HepG2 (cell line): ENCODE measurements at regions not wholly inside any gene's neighbourhood (a gene's known extent, or its start where the extent isn't known, plus 50 kb on each side); places are given as distances from the start of the nearest gene placed in this dataset.

Experiments
- ATAC-seq: fragments of 200-7000 bp; cut with Tn5 transposase; 3 replicates; pipeline ENCODE4 v1.9.1; 2020; ENCODE audit warnings: mild to moderate bottlenecking, moderate library complexity
- BruUV-seq: library from RNA; stranded (reverse); fragments of 400-500 nt; replicated peaks from 2 replicates; lab custom pipeline; 2021; lab: Mats Ljungman, UMichigan
- CTCF ChIA-PET: fragments of 300-600 bp; formaldehyde crosslinking; extraction: SDS; loops from one replicate; lab custom pipeline; 2021; ENCODE audit warnings: low total read pairs, inconsistent platforms, low intra/inter-chr PET ratio; lab: Yijun Ruan, JAX
- POLR2A ChIA-PET: fragments of 350-600 bp; sonication (Branson Sonifier 250); formaldehyde crosslinking; loops from one replicate; lab custom pipeline; 2020; ENCODE audit warnings: antibody characterized with exemption, inconsistent platforms; lab: Yijun Ruan, JAX
- DNase-seq: peaks from one replicate; pipeline ENCODE4 v3.0.0-alpha.2; 2015; ENCODE audit warnings: low spot score
- FAIRE-seq: peaks from 3 replicates; lab custom pipeline; 2011; peaks lifted over from hg19 to GRCh38; lab: Jason Lieb, UNC
- H2AFZ ChIP-seq: one replicate; pipeline ENCODE4 v1.6.1; 2011; ENCODE audit warnings: low read length, inconsistent platforms
- H3K27ac ChIP-seq: fragments of 300-600 bp; 3 replicates; pipeline ENCODE4 v1.8.0; 2011; ENCODE audit warnings: mixed run types, mild to moderate bottlenecking, mixed read lengths, low read length, inconsistent platforms; ENCODE audit not compliant: insufficient read depth; ENCODE audit errors: extremely low read length
- H3K27me3 ChIP-seq, 2 experiments: fragments of 200-600 bp in 1 of 2; 2 replicates in 1 of 2; 3 replicates in 1 of 2; pipeline versions ENCODE4 v1.6.0 to v1.8.0; 2011; ENCODE audit warnings: low read length in 2 of 2, mild to moderate bottlenecking in 2 of 2, moderate library complexity in 2 of 2, inconsistent platforms in 1 of 2; ENCODE audit not compliant: insufficient read depth in 2 of 2, control insufficient read depth in 1 of 2
- H3K36me3 ChIP-seq, 2 experiments: fragments of 200-600 bp in 1 of 2; replicated peaks in 1 of 2; 2 replicates in 1 of 2; 3 replicates in 1 of 2; pipeline versions ENCODE4 v1.5.1 to v1.8.0; 2011; ENCODE audit warnings: low read length in 2 of 2, inconsistent platforms in 1 of 2; ENCODE audit not compliant: insufficient read depth in 2 of 2, control insufficient read depth in 1 of 2
- H3K4me1 ChIP-seq: 2 replicates; pipeline ENCODE4 v1.5.1; 2012; ENCODE audit warnings: low read length, inconsistent platforms; ENCODE audit not compliant: insufficient read depth
- H3K4me2 ChIP-seq: 2 replicates; pipeline ENCODE4 v1.6.0; 2011; ENCODE audit warnings: low read depth, low read length, inconsistent platforms
- H3K4me3 ChIP-seq, 3 experiments: fragments of 200-600 bp in 1 of 3; sonication (generic), shearing (Covaris generic) in 1 of 3; replicated peaks in 1 of 3; 2 replicates each; pipeline ENCODE4 v1.5.1; 2011 to 2016; ENCODE audit warnings: low read length in 3 of 3, inconsistent platforms in 2 of 3, low read depth in 2 of 3, mild to moderate bottlenecking in 2 of 3, control low read depth in 1 of 3, mixed read lengths in 1 of 3; ENCODE audit not compliant: insufficient read depth in 1 of 3
- H3K79me2 ChIP-seq: one replicate; pipeline ENCODE4 v1.6.1; 2011; ENCODE audit warnings: low read length, inconsistent platforms; ENCODE audit not compliant: insufficient read depth
- H3K9ac ChIP-seq: 2 replicates; pipeline ENCODE4 v1.6.0; 2011; ENCODE audit warnings: mild to moderate bottlenecking, low read depth, low read length, inconsistent platforms; ENCODE audit not compliant: insufficient read depth
- H3K9me3 ChIP-seq: 2 replicates; pipeline ENCODE4 v1.5.1; 2012; ENCODE audit warnings: mild to moderate bottlenecking, low read length
- H4K20me1 ChIP-seq: 2 replicates; pipeline ENCODE4 v1.6.0; 2011; ENCODE audit warnings: inconsistent platforms, mild to moderate bottlenecking, low read length, moderate library complexity; ENCODE audit not compliant: insufficient read depth
- CERS6 ChIP-seq: sonication (generic); formaldehyde crosslinking; IDR thresholded peaks from 2 replicates; pipeline ENCODE4 v1.5.0; 2020; ENCODE audit warnings: missing genetic modification reagents
- DMTF1 ChIP-seq: sonication (generic); formaldehyde crosslinking; IDR thresholded peaks from 2 replicates; pipeline ENCODE4 v1.4.0; 2020; ENCODE audit warnings: mild to moderate bottlenecking, missing genetic modification reagents
- IRF1 ChIP-seq: sonication (generic); formaldehyde crosslinking; IDR thresholded peaks from 2 replicates; pipeline ENCODE4 v1.4.0; 2020; ENCODE audit warnings: low read depth, mild to moderate bottlenecking, missing genetic modification reagents
- MIER3 ChIP-seq: IDR thresholded peaks from 2 replicates; pipeline ENCODE4 v1.6.1; 2016; ENCODE audit warnings: missing compliant biosample characterization, borderline replicate concordance
- PCBP2 ChIP-seq: fragments of 200-400 bp; formaldehyde crosslinking; optimal IDR thresholded peaks from 2 replicates; pipeline ENCODE3; 2018; ENCODE audit warnings: low read length, low read depth; ENCODE audit not compliant: poor library complexity, severe bottlenecking
- PHF20 ChIP-seq: sonication (generic); formaldehyde crosslinking; IDR thresholded peaks from 2 replicates; pipeline ENCODE4 v1.5.0; 2020; ENCODE audit warnings: mild to moderate bottlenecking, missing genetic modification reagents
- POLR2AphosphoS2 ChIP-seq: IDR thresholded peaks from 2 replicates; pipeline ENCODE4 v1.6.1; 2011; ENCODE audit warnings: low read depth, low read length, improper control_type of control experiment
- PRDM4 ChIP-seq: sonication (generic); formaldehyde crosslinking; IDR thresholded peaks from 2 replicates; pipeline ENCODE4 v1.9.0; 2021; ENCODE audit warnings: missing genetic modification reagents, borderline replicate concordance
- TAF1 ChIP-seq: sonication (generic); formaldehyde crosslinking; IDR thresholded peaks from 2 replicates; pipeline ENCODE4 v1.4.0; 2020; ENCODE audit warnings: missing genetic modification reagents
- WIZ ChIP-seq: sonication (generic); formaldehyde crosslinking; IDR thresholded peaks from 2 replicates; pipeline ENCODE4 v1.5.1; 2020; ENCODE audit warnings: mild to moderate bottlenecking, missing genetic modification reagents
- ZBTB42 ChIP-seq: sonication (generic); formaldehyde crosslinking; IDR thresholded peaks from 2 replicates; pipeline ENCODE4 v1.5.0; 2020; ENCODE audit warnings: mild to moderate bottlenecking, missing genetic modification reagents
- ZFP1 ChIP-seq: IDR thresholded peaks from 2 replicates; pipeline ENCODE4 v1.6.1; 2016
- ZNF101 ChIP-seq: sonication (generic); formaldehyde crosslinking; IDR thresholded peaks from 2 replicates; pipeline ENCODE4 v1.4.0; 2020; ENCODE audit warnings: mild to moderate bottlenecking, low read depth, missing genetic modification reagents, borderline replicate concordance
- ZNF18 ChIP-seq: sonication (generic); formaldehyde crosslinking; IDR thresholded peaks from 2 replicates; pipeline ENCODE4 v1.8.0; 2022; ENCODE audit warnings: mild to moderate bottlenecking, missing genetic modification reagents; ENCODE audit not compliant: insufficient replicate concordance
- WGBS: methylation state at CpG from one replicate; pipeline ENCODE4 v1.1.6; 2017; ENCODE audit warnings: low lambda C conversion rate; 5-methylcytosine and 5-hydroxymethylcytosine counted together
- in situ Hi-C: cut with HindIII; loops from 2 replicates; pipeline ENCODE4 v1.10.0; 2017; ENCODE audit warnings: low pct_unique_long_range_greater_than_20kb; ENCODE audit not compliant: extremely low pct_ligation_motif_present
- intact Hi-C: fragments of 100-400 bp; cut with micrococcal nuclease; formaldehyde crosslinking; loops from one replicate; pipeline ENCODE4 v1.10.0; 2022; ENCODE audit not compliant: unreplicated experiment

- 11% methylated on average over 18 of the region's 18 CpGs for WGBS
- POLR2A ChIA-PET, result no interaction called here
- CTCF ChIA-PET, result no interaction called here
- H3K79me2 ChIP-seq, result no peaks in the 10 kb centered on the region
- H3K36me3 ChIP-seq, result no peaks in the 10 kb centered on the region
- H3K9ac ChIP-seq, result no peak overlapping the region
- ATAC-seq (no peak), FAIRE-seq (no peak), DNase-seq (no peak)
- H3K27ac ChIP-seq, result no peak overlapping the region
- no TSS peak for BruUV-seq
- no peaks in the 10 kb centered on the region for H3K9me3 ChIP-seq
- H3K4me1 ChIP-seq, result no peaks in the 10 kb centered on the region
- in situ Hi-C loops (no loop called here), intact Hi-C loops (no loop called here)
- H2AFZ ChIP-seq, result no peak overlapping the region
- no peak overlapping the region for H3K4me3 ChIP-seq
- no peaks in the 10 kb centered on the region for H4K20me1 ChIP-seq
- H3K4me2 ChIP-seq, result no peak overlapping the region
- H3K27me3 ChIP-seq, result peaks cover 3 to 34% of the 10 kb centered on the region in 2 experiments; a peak in 3 of 5 replicates
- no peak for TF ChIP-seq WIZ (CRISPR knock-in tag)
- TF ChIP-seq MIER3 (CRISPR knock-in tag), result no peak
- TF ChIP-seq ZNF101, result no peak
- TF ChIP-seq PRDM4 (CRISPR knock-in tag), result no peak
- TF ChIP-seq ZFP1 (CRISPR knock-in tag), result no peak
- no peak for TF ChIP-seq TAF1 (CRISPR knock-in tag)
- TF ChIP-seq ZBTB42 (CRISPR knock-in tag), result no peak
- no peak for TF ChIP-seq ZNF18 (CRISPR knock-in tag)
- TF ChIP-seq POLR2AphosphoS2, result no peak
- no peak for TF ChIP-seq CERS6 (CRISPR knock-in tag)
- no peak for TF ChIP-seq DMTF1 (CRISPR knock-in tag)
- TF ChIP-seq IRF1 (CRISPR knock-in tag), result no peak
- TF ChIP-seq PHF20 (CRISPR knock-in tag), result no peak
- TF ChIP-seq PCBP2, result no peak
These were observed 354.3 kb upstream of the SFSWAP start for GRCh38 chr12:131356485-131357184.
